Activated B cell treated with CpG ODN at 0.5 μM for 24 hours (primary cell): ENCODE measurements at regions not wholly inside any gene's neighbourhood (a gene's known extent, or its start where the extent isn't known, plus 50 kb on each side); places are given as distances from the start of the nearest gene placed in this dataset.

Source experiments
- ATAC-seq: fragments of 200-7000 bp; cut with Tn5 transposase; one replicate; pipeline ENCODE4 v1.10.0; 2021; ENCODE audit warnings: low read depth, mild to moderate bottlenecking, moderate library complexity
- CTCF ChIA-PET: fragments of 350-600 bp; sonication (Branson Sonifier 250); formaldehyde crosslinking; loops from one replicate; lab custom pipeline; 2021; ENCODE audit warnings: antibody characterized with exemption; lab: Charles Lee
- POLR2A ChIA-PET: fragments of 350-600 bp; sonication (Branson Sonifier 250); formaldehyde crosslinking; loops from one replicate; lab custom pipeline; 2021; ENCODE audit warnings: antibody characterized with exemption; lab: Charles Lee
- DNase-seq: peaks from one replicate; pipeline ENCODE4 v3.0.0; 2022
- H3K27ac Mint-ChIP-seq: one replicate; pipeline ENCODE4 v1.8.0; 2020; ENCODE audit warnings: mixed read lengths
- H3K27me3 Mint-ChIP-seq: one replicate; pipeline ENCODE4 v1.8.0; 2021; ENCODE audit warnings: mixed read lengths
- H3K36me3 Mint-ChIP-seq: one replicate; pipeline ENCODE4 v1.8.0; 2021; ENCODE audit warnings: low read depth, mixed read lengths
- H3K4me1 Mint-ChIP-seq: one replicate; pipeline ENCODE4 v1.8.0; 2021; ENCODE audit warnings: mixed read lengths
- H3K4me3 Mint-ChIP-seq: one replicate; pipeline ENCODE4 v1.8.0; 2020; ENCODE audit warnings: mild to moderate bottlenecking, mixed read lengths
- H3K9me3 Mint-ChIP-seq: one replicate; pipeline ENCODE4 v1.8.0; 2020; ENCODE audit warnings: mixed read lengths
- intact Hi-C: fragments of 100-400 bp; cut with micrococcal nuclease; formaldehyde crosslinking; loops from one replicate; pipeline ENCODE4 v1.15.1; 2024
- TF ChIP-seq, protein P1 (sequence below): fragments of 200-600 bp; IDR thresholded peaks from one replicate; pipeline ENCODE4 v1.8.0; 2022; ENCODE audit warnings: antibody characterized with exemption, mild to moderate bottlenecking

DNA sequence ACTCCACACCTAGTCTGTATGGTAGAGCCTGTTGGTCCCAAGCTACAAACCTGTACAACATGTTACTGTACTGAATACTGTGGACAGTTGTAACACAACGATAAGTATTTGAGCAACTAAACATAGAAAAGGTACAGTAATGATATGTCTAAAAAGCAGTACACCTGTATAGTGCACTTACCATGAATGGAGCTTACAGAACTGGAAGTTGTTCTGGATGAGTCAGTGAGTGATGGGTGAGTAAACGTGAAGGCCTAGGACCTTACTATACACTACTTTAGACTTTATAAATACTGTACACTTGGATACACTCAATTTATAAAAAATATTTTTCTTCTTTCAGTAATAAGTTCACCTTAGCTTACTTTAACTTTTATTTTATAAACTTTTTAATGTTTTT, 104.0 kb downstream of the TMA16 start:
- Mint-ChIP-seq H3K4me1 (peaks cover 73% of the 10 kb centered on the region), H3K9me3 (peaks cover 2% of the 10 kb centered on the region), H3K27ac (peak overlapping the region; percentile 84), H3K4me3 (peak overlapping the region; percentile 45), H3K36me3 (peaks cover 20% of the 10 kb centered on the region), H3K27me3 (no peaks in the 10 kb centered on the region)
- TF ChIP-seq, protein P1, sequence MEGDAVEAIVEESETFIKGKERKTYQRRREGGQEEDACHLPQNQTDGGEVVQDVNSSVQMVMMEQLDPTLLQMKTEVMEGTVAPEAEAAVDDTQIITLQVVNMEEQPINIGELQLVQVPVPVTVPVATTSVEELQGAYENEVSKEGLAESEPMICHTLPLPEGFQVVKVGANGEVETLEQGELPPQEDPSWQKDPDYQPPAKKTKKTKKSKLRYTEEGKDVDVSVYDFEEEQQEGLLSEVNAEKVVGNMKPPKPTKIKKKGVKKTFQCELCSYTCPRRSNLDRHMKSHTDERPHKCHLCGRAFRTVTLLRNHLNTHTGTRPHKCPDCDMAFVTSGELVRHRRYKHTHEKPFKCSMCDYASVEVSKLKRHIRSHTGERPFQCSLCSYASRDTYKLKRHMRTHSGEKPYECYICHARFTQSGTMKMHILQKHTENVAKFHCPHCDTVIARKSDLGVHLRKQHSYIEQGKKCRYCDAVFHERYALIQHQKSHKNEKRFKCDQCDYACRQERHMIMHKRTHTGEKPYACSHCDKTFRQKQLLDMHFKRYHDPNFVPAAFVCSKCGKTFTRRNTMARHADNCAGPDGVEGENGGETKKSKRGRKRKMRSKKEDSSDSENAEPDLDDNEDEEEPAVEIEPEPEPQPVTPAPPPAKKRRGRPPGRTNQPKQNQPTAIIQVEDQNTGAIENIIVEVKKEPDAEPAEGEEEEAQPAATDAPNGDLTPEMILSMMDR, result no peak
- intact Hi-C loops, result loop anchor here (1.0 kb wide), 1 partner anchor 8 kb away; no protein-coding TSS in a partner anchor
- DNase-seq (no peak), ATAC-seq (peak; percentile 50)
- POLR2A ChIA-PET, result interaction anchor here (0.5 to 15.8 kb wide), 7 partner anchors 8 to 104 kb away, joined by 4 to 203 read pairs (median 16); partner anchors contain the start of gene TMA16
- CTCF ChIA-PET, result interaction anchor here (0.6 to 1.5 kb wide), 3 partner anchors 14 to 71 kb away, joined by 3 read pairs; no protein-coding TSS in a partner anchor

DNA sequence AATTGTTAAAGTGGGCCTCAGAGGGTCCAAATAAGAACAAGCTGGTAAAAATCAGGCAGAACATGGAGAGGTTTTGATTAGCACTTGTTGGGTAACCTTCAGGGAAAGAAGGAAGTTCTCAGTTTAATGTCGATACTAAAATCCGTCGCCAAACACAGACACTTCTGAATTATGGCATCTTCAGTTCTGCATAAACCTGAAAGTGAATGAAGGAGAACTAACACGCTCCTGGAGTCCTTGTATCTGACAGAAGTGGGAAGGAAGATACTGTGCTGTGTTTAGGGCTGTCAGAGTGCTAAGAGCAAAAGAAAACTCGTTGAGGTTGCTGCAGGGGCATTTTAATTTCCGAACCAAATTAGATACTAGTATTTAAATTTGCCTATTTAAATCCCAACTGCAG, 106.2 kb downstream of the TMA16 start:
- peaks cover 79% of the 10 kb centered on the region for H3K4me1 Mint-ChIP-seq
- POLR2A ChIA-PET, result interaction anchor here (0.6 to 15.8 kb wide), 8 partner anchors 10 to 107 kb away, joined by 3 to 203 read pairs (median 8); no protein-coding TSS in a partner anchor
- ATAC-seq, result peak; percentile 51
- TF ChIP-seq, protein P1, result no peak
- CTCF ChIA-PET, result interaction anchor here (1.8 to 2.7 kb wide), 2 partner anchors 8 to 10 kb away, joined by 7 read pairs; no protein-coding TSS in a partner anchor
- peaks cover 24% of the 10 kb centered on the region for H3K36me3 Mint-ChIP-seq
- DNase-seq, result no peak
- intact Hi-C loops, result loop anchor here (1.0 kb wide), 1 partner anchor 9 kb away; no protein-coding TSS in a partner anchor
- H3K9me3 Mint-ChIP-seq, result peaks cover 2% of the 10 kb centered on the region
- H3K27ac Mint-ChIP-seq, result peak overlapping the region; percentile 90
- H3K4me3 Mint-ChIP-seq, result peak overlapping the region; percentile 68
- no peaks in the 10 kb centered on the region for H3K27me3 Mint-ChIP-seq

DNA sequence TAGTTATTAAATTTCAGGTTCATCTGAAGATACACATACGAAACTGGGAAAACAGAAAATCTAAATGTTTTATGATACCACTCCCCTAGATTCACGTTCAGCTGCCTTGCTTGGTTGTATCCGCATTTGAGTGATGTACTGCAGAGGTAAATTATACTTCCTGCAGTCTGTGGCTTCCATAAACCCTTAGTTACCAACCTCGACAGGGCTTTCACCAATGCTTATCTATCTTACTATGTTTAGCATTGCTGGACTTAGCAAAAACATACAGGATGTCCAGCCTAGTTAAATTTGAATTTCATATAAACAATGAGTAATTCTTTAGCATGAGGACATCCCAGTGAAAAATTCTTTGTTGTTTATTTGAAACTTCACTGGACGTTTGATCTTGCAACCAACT, 108.8 kb downstream of the TMA16 start:
- Mint-ChIP-seq H3K9me3 (no peaks in the 10 kb centered on the region), H3K27me3 (no peaks in the 10 kb centered on the region), H3K27ac (peak overlapping the region; percentile 98), H3K36me3 (peaks cover 41% of the 10 kb centered on the region), H3K4me3 (peak overlapping the region; percentile 84), H3K4me1 (peaks cover 90% of the 10 kb centered on the region)
- ATAC-seq (peak; percentile 18), DNase-seq (no peak)
- TF ChIP-seq, protein P1, result no peak
- ChIA-PET CTCF (interaction anchor here (0.9 to 1.8 kb wide), 5 partner anchors 9 to 75 kb away, joined by 3 to 10 read pairs (median 3); no protein-coding TSS in a partner anchor), POLR2A (interaction anchor here (0.8 to 11.7 kb wide), 7 partner anchors 10 to 70 kb away, joined by 4 to 129 read pairs (median 6); no protein-coding TSS in a partner anchor)
- intact Hi-C loops, result loop anchor here (1.0 kb wide), 1 partner anchor 8 kb away; no protein-coding TSS in a partner anchor

DNA sequence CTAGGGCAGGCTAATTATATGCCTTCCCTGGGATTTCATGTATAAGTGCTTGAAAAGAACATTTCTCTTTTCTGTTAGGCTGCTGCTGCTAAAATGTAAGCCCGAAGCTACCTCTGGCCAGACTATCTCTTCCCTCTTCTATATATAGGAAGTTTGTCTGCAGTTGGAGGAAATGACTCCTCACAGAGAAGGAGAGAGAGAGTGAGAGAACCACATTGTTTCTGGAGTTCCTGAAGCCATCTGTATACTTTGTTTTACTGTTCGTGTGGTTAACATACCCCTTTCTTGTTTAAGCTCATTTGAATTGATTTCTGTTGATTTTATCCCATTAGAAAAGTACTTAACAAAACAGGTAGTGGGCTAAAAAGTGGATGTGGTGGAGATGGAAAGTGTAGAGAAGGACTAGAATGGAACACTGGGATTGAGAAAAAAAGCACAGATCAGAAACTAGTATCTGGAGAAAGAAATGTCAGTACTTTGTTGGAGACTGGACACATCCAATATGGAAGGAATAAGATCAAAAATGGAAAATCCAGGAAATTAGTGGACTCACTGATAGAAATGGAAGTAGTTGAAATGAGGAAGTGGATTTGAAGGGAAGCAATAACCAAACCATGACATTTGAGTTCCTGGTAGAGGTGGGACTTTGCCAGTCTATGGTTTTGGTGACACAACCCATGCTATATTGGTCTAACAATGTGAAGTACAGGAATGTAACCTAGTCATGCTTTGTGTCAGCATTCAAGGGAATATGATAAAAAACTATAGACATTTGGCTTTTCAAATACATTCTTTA, 112.6 kb downstream of the TMA16 start:
- ATAC-seq (no peak), DNase-seq (no peak)
- ChIA-PET CTCF (interaction anchor here (1.0 to 2.6 kb wide), 8 partner anchors 10 to 74 kb away, joined by 3 to 9 read pairs (median 4); no protein-coding TSS in a partner anchor), POLR2A (interaction anchor here (0.6 to 11.7 kb wide), 12 partner anchors 12 to 113 kb away, joined by 3 to 129 read pairs (median 4); partner anchors contain the start of gene TMA16)
- Mint-ChIP-seq H3K4me3 (peak overlapping the region; percentile 73), H3K4me1 (peaks cover 87% of the 10 kb centered on the region), H3K9me3 (no peaks in the 10 kb centered on the region), H3K36me3 (peaks cover 55% of the 10 kb centered on the region), H3K27ac (peak overlapping the region; percentile 92), H3K27me3 (no peaks in the 10 kb centered on the region)
- intact Hi-C loops, result loop anchor here (1.0 kb wide), 1 partner anchor 9 kb away; no protein-coding TSS in a partner anchor
- TF ChIP-seq, protein P1, result no peak
